ENCODE measurements at regions not wholly inside any gene's neighbourhood (a gene's known extent, or its start where the extent isn't known, plus 50 kb on each side); places are given as distances from the start of the nearest gene placed in this dataset.
"Not testable (repeated sequence)": the region's sequence is repeated elsewhere in the genome, so short reads cannot be mapped to it uniquely, and the experiment has no call there.

DNA sequence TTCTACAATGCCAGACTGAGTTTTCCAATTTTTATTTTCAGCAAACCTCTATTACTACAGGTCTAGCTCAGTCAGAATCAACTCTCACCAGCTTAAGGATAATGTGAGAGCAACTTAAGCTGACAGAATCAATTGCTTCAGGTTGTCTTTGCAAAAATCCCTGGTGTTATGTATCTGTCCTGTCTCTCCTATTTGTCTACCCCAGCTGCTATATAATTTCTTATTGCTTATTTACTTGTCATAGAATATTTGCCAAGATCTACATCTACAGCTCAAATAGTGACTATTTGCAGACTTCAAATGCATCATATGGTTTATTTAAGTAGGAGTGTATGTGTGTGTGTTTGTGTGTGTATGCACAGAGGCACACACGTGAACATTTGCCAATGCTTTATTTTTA is 54.1 kb downstream of the FOXG1 start:
- no peak for DNase-seq

DNA sequence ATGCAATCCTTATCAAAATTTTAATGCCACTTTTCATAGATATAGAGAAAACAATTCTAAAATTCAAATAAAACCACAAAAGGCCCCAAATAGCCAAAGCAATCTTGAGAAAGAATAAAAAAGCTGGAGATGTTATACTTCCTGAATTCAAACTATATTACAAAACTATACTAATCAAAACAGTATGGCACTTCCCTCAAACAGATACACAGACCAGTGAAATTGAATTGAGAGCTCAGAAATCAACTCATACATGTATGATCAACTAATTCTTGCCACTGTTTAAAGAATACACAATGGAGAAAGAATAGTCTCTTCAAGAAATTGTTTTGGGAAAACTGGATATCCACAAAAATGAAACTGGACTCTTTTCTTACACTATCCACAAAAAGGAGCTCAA is 55.4 kb downstream of the FOXG1 start:
- DNase-seq: no peak

DNA sequence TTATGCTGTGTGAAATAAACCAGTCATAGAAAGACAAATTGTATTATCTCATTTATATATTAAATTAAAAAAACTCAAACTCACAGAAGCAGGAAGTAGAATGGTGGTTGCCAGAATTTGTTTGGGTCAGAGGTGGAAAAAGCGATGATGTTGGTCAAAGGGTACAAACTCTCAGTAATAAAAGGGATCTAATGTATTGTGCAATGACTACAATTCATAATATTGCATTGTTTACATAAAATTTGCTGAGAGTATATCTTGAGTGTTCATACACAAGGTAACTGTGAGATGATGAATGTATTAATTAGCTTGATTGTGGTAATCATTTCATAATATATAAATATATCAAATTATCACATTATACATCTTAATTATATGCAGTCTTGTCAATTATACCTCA is 56.7 kb downstream of the FOXG1 start:
- no peak for DNase-seq

GRCh38 chr14:28830115-28830534 is 63.5 kb downstream of the FOXG1 start:
- no peak for DNase-seq

DNA sequence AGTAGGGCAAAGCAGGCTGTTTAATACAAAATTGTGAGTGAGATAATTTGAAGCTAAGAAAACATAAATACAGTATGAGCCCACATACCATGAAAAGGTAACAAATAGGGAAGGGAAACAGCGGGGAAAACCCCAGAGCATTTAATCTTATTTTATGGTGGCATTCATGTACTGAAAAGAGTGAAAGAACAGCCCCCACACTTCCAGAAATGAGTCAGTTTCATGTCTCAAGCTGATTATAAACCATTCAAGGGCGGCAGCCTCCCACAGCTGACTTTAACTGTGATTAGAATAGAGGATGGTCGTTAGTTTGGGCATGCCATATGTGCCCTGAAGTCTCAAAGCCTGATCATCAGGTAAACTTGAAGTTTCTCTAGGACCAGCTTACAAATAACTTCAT is 64.5 kb downstream of the FOXG1 start:
- DNase-seq: peak; percentile 3

- DNase-seq: not testable (repeated sequence)
Measured at GRCh38 chr14:28842569-28842968, 76.0 kb downstream of the FOXG1 start.

DNA sequence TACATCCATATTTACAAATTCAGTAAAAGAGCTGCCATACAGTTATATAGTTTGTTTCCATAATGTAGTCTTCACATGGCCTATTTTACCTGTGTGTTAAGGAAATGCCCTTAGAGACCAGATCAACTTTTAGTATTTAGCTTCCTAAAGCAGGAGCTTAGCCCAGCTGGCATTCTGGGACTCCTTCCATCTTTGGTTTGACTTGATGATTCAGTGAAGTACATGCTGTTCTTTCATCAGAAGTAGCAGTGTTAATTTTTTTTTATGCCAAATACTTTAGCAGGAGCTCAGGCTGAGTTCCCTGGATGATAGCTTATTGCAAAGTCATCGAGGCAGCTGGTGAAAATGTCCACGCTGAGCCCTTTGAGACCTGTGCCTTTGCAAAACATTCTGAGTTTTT is 101.0 kb downstream of the FOXG1 start:
- no peak for DNase-seq

DNA sequence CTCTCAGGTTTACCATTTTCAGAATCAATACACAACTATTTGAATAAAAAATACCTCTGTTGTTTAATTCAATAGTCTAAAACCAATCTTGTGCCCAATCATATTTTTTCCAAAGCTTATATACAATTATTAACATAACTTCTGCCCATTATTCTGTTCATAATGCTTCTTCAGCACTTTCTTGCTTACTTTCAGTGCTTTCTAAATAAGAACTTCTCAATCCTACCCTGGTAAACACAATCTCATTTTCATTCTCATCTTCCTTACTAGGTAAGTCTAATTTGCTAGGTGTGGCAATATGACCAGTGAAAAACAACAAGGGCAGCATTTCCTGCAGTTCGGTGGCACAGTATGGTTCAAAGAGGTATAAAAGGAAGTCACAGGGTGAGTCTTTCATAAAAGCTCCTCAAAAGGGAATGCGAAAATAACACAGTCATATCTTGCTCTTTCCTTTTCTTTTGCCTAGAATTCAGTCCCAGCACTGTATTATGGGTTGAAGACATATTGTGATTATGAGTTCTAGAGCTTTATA is 103.5 kb downstream of the FOXG1 start:
- DNase-seq: no peak

- no peak for DNase-seq
Measured at GRCh38 chr14:28875934-28876571, 109.5 kb downstream of the FOXG1 start.

DNA sequence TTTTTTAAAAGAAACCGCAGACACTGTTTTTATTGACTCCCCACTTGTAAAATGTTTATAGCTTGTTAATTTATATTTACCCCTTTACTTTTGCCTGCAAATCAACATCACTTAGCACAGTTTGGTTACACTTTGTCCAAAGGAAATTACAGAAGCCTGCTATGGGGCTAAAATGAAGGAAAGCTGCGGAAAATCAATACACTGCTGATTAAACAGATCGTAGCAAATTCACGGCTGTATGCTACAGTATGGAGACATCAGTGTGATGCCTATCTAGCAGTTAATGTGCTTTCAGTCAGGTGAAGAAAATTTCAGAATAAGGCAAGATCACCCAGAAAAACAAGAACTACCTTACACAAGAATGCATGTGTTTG is 110.0 kb downstream of the FOXG1 start:
- DNase-seq: no peak

GRCh38 chr14:28877923-28878322 is 111.3 kb downstream of the FOXG1 start:
- no peak for DNase-seq

- no peak for DNase-seq
Measured at GRCh38 chr14:28879573-28879996, 113.0 kb downstream of the FOXG1 start.

DNA sequence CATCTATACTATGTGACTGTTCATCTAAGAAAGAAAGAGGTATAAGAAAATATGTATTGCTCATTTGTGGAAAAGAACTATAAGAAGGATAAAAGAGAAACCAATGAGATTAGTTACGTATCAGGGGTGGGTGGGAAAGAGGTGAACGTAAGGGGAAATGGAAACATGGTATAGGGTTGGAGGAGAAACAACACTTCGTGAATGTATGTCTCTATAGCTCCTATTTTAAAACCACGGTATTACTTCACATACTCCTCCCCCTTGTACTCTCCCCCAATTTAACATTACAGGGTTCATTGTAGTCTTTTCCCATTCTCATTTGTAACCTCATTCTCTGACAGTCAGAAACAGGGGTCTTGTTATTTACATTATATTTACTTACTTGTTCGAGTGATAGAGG is 120.4 kb downstream of the FOXG1 start:
- DNase-seq: no peak

DNA sequence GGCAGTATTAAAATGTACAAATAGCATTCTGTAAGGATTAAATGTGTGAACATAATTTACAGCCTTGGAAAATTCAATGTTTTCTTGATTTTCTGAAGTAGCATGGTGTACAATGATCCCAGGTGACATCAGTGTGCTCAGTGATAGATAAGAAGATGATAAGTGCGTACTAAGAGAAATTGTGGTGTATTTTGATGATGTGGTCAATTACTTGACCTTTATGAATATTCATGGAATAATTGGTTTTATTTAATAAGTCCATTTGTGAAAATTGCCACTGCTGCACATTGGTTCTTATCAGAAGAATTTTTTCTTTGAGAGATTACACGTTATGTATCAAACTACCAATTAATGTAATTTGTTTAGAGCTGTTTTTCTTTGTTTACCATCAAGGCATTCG is 128.8 kb downstream of the FOXG1 start:
- no peak for DNase-seq

GRCh38 chr14:28896337-28896736 is 129.8 kb downstream of the FOXG1 start:
- no peak for DNase-seq

- DNase-seq: no peak
Measured at GRCh38 chr14:28901631-28902030, 135.0 kb downstream of the FOXG1 start.

GRCh38 chr14:28902930-28903329 is 136.3 kb downstream of the FOXG1 start:
- DNase-seq: no peak

DNA sequence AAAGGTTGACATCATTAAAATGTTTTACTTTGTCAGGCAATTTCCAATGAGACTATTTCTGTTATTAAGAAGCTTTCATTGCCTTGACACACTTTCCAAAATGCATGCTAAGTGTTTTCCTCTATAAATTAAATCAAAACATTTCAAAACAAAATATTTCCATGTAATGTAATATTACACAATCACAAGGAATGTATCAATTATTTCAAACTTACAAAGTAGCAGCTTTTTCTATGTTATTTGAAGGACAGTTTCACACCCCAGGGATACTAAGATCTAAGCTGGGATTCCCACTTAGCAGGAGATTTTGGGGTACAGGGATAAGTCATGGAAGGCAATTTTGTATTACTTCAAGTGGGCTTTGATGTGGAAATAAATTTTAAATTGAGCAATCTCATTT is 144.9 kb downstream of the FOXG1 start:
- no peak for DNase-seq

GRCh38 chr14:28913056-28913455 is 146.5 kb downstream of the FOXG1 start:
- DNase-seq: no peak

DNA sequence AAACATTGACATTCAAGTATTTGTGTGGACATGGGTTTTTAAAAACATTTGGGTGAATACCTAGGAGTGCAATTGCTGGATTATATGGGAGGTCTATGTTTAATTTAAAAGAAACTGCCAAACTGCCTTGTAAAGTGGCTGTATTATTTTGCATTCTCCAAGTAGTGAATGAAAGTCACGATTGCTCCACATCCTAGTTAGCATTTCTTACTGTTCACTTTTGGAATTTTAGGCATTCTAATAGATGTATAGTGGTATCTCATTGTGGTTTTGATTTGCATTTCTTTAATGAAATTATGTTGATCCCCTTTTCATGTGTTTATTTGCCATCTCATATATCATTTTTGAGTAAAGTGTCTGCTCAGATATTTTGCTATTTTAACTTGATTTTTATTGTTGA is 159.5 kb downstream of the FOXG1 start:
- DNase-seq: no peak

DNA sequence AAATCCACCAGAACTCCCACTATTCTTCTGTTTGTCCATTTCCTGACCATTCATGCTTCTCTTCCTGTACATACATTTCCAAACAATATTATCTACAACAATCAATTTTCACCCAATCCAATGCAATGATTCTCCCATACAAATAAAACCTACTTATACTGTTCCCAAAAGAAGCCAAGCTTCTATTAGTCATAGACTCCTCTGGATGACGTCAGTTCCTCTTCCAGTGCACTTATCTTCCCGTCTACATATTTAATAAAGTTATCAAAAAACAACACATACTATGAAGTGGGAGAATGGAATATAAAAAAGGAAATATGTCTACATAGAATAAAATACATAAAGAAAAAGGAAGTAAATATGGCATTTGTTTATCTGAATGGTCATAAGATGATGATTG is 165.4 kb downstream of the FOXG1 start:
- no peak for DNase-seq

- no peak for DNase-seq
Measured at GRCh38 chr14:28936601-28937000, 170.0 kb downstream of the FOXG1 start.

- no peak for DNase-seq
Measured at GRCh38 chr14:28941758-28942157, 175.2 kb downstream of the FOXG1 start.

GRCh38 chr14:28944605-28945004 is 178.0 kb downstream of the FOXG1 start:
- no peak for DNase-seq

GRCh38 chr14:28946267-28946666 is 179.7 kb downstream of the FOXG1 start:
- DNase-seq: no peak
